ENCODE measurements at regions not wholly inside any gene's neighbourhood (a gene's known extent, or its start where the extent isn't known, plus 50 kb on each side); places are given as distances from the start of the nearest gene placed in this dataset.

- DNase-seq (ENCODE audit: extremely low spot score) = no peak
- ChIA-PET POLR2A (no interaction called here), CTCF (no interaction called here)
- TF ChIP-seq, protein P1, sequence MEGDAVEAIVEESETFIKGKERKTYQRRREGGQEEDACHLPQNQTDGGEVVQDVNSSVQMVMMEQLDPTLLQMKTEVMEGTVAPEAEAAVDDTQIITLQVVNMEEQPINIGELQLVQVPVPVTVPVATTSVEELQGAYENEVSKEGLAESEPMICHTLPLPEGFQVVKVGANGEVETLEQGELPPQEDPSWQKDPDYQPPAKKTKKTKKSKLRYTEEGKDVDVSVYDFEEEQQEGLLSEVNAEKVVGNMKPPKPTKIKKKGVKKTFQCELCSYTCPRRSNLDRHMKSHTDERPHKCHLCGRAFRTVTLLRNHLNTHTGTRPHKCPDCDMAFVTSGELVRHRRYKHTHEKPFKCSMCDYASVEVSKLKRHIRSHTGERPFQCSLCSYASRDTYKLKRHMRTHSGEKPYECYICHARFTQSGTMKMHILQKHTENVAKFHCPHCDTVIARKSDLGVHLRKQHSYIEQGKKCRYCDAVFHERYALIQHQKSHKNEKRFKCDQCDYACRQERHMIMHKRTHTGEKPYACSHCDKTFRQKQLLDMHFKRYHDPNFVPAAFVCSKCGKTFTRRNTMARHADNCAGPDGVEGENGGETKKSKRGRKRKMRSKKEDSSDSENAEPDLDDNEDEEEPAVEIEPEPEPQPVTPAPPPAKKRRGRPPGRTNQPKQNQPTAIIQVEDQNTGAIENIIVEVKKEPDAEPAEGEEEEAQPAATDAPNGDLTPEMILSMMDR (IDR thresholded peaks at IDR 0.05; ENCODE audit: control extremely low read depth, extremely low read depth, low read depth, missing control alignments) = no peak
Observed at GRCh38 chr13:74280795-74281490, 146.7 kb upstream of the KLF12 start.

DNA sequence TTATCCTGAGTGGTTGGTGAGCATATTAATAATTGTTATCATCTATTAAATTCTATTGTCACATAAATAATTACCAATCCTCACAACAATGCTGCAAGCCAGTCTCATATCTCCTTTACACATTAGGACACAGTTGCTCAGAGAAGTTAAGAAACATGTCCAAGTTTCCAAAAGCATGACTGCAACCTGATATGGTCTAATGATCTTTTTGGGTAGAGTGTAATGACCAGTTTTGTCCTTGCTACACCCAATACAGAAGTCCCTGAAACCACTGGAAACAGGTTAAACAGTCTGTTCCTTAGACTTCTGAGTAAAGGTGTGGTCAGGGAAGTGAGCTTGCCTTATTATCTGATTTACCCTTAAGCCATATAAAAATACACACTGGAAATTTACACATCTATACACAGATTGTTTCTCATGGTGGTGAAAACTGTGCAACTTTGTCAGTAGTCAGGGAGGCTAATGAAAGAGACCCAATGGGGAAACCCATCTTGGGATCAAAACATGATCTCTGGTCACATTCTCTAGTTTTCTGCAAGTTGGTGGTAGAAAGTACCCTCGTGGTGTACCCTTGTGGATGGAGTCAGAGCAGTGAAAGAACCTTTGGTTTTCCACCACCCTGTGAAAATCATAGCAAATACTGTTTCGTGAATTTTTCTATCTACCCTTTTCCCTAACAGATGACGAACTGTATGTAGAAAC lies 146.0 kb upstream of the KLF12 start:
- DNase-seq (ENCODE audit: extremely low spot score) = no peak
- POLR2A ChIA-PET = no interaction called here
- TF ChIP-seq, protein P1 (IDR thresholded peaks at IDR 0.05; ENCODE audit: control extremely low read depth, extremely low read depth, low read depth, missing control alignments) = no peak
- CTCF ChIA-PET = no interaction called here

DNA sequence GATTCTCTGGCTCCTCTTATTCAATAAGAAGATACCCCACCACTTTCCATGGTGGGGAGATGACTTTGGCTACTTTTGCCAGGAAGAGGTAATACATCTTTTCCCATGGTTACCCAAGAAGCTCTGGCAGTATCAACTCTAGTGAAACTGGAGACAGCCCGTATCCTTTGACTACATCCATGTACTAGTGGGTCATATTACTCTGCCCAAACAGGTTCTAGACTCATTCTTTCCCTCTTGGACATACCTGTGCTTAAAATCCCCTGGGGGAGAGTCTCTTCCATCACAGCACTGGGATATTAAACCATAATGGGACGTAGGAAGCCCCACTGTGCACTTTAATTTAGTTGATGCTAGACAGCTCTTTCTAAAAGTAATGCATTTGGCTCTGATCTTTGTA lies 144.7 kb upstream of the KLF12 start:
- ChIA-PET POLR2A (no interaction called here), CTCF (interaction anchor here (0.9 to 2.8 kb wide), 3 partner anchors 8 to 10 kb away, joined by 3 to 13 read pairs (median 6); no protein-coding TSS in a partner anchor)
- DNase-seq (ENCODE audit: extremely low spot score) = no peak
- TF ChIP-seq, protein P1 (IDR thresholded peaks at IDR 0.05; ENCODE audit: control extremely low read depth, extremely low read depth, low read depth, missing control alignments) = no peak

DNA sequence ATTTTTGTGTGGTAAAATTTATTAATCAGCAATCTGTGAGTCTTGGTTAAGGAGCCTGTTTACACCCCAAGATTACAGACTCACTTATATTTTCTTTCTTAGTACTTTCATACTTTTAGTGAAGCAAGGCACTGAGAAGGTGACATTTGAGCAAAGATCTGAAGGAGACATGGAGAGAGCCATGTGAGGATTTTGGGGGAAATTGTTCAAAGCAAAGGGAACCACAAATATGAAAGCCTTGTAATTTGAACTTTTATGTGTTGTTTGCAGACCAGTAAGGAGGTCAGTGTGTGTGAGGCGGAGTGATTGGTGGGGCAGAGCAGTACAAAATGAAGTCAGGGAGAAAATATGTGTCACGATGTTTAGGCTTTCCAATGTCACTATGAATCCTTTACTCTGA lies 140.7 kb upstream of the KLF12 start:
- ChIA-PET POLR2A (no interaction called here), CTCF (no interaction called here)
- TF ChIP-seq, protein P1 (IDR thresholded peaks at IDR 0.05; ENCODE audit: control extremely low read depth, extremely low read depth, low read depth, missing control alignments) = no peak
- DNase-seq (ENCODE audit: extremely low spot score) = no peak

- TF ChIP-seq, protein P1 (IDR thresholded peaks at IDR 0.05; ENCODE audit: control extremely low read depth, extremely low read depth, low read depth, missing control alignments) = no peak
- no peak for DNase-seq (ENCODE audit: extremely low spot score)
- ChIA-PET POLR2A (no interaction called here), CTCF (interaction anchor here (2.0 to 4.7 kb wide), 2 partner anchors 13 to 18 kb away, joined by 6 to 30 read pairs; no protein-coding TSS in a partner anchor)
Observed at GRCh38 chr13:74273581-74273980, 139.4 kb upstream of the KLF12 start.

GRCh38 chr13:74272826-74273225 lies 138.6 kb upstream of the KLF12 start:
- no peak for DNase-seq (ENCODE audit: extremely low spot score)
- POLR2A ChIA-PET = no interaction called here
- CTCF ChIA-PET = interaction anchor here (2.0 to 4.7 kb wide), 2 partner anchors 14 to 18 kb away, joined by 6 to 30 read pairs; no protein-coding TSS in a partner anchor

More at GRCh38 chr13:74272826-74273225, 138.6 kb upstream of the KLF12 start:
- TF ChIP-seq, protein P1 (IDR thresholded peaks at IDR 0.05; ENCODE audit: control extremely low read depth, extremely low read depth, low read depth, missing control alignments) = no peak

Measured in GM10248 (cell line).